Loucy (cell line): ENCODE measurements at regions not wholly inside any gene's neighbourhood (a gene's known extent, or its start where the extent isn't known, plus 50 kb on each side); places are given as distances from the start of the nearest gene placed in this dataset.

ENCODE experiments used
- EZH2phosphoT487 ChIP-seq: fragments of 200-600 bp; IDR thresholded peaks from 2 replicates; pipeline ENCODE4 v1.6.1; 2018; ENCODE audit warnings: antibody characterized with exemption, mild to moderate bottlenecking, moderate library complexity, borderline replicate concordance
- TF ChIP-seq, protein P1 (sequence below): fragments of 200-600 bp; sonication (generic); conservative IDR thresholded peaks from 2 replicates; pipeline ENCODE4 v1.5.1; 2014; ENCODE audit warnings: mild to moderate bottlenecking, antibody characterized with exemption, low read length

DNA sequence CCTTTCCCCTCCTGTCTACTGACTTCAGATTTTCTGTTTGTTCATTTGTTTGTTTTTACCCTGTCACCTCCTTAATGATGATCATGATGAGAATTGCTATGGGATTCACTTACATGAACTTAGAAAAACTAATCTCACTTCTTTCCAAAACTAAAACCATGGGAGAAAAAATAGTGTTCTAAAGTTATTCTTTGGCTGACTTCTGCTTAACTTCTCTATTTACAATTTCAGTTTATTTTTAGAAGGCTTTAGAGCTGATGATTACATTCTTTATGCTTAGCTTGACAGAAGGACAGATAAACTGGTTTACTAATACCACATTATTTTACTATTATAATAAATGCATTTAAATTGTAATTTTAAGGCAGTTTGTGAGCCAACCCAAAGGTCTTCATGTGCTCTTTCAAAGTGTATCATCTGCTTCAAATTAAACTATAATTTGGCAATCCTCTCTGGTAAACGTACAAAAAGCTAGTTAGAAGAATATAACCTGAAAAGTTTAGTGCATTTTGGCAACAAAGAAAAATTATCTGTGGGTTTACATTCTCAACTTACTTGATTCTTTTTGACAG is 676.8 kb upstream of the UBE2E2 start:
- TF ChIP-seq, protein P1, sequence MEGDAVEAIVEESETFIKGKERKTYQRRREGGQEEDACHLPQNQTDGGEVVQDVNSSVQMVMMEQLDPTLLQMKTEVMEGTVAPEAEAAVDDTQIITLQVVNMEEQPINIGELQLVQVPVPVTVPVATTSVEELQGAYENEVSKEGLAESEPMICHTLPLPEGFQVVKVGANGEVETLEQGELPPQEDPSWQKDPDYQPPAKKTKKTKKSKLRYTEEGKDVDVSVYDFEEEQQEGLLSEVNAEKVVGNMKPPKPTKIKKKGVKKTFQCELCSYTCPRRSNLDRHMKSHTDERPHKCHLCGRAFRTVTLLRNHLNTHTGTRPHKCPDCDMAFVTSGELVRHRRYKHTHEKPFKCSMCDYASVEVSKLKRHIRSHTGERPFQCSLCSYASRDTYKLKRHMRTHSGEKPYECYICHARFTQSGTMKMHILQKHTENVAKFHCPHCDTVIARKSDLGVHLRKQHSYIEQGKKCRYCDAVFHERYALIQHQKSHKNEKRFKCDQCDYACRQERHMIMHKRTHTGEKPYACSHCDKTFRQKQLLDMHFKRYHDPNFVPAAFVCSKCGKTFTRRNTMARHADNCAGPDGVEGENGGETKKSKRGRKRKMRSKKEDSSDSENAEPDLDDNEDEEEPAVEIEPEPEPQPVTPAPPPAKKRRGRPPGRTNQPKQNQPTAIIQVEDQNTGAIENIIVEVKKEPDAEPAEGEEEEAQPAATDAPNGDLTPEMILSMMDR, result no peak
- no peak for TF ChIP-seq EZH2phosphoT487
